ENCODE measurements at regions not wholly inside any gene's neighbourhood (a gene's known extent, or its start where the extent isn't known, plus 50 kb on each side); places are given as distances from the start of the nearest gene placed in this dataset.

DNA sequence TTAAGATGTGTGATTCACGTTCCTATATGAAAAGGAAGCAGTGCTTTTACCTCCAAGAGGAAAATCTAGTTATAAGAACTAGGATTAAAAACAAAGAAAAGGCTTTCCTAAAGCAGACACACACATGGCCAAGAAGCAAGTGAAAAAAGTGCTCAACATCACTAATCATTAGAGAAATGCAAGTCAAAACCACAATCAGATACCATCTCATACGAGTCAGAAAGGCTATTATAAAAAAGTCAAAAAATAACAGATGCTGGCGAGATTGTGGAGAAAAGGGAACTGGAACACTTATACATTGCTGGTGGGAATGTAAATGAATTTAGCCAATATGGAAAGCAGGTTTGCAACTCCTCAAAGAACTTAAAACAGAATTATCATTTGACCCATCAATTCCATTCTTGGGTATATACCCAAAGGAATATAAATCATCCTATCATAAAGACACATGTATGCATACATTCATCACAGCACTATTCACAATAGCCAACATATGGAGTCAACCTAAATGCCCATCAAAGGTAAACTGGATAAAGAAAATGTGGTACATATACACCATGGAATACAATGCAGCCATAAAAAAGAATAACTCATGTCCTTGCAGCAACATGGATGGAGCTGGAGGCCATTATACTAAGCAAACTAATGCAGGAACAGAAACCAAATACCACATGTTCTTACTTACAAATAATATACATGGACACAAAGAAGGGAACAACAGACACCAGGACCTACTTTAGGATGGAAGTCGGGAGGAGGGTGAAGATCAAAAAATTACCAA, 285.3 kb downstream of the RAD51AP2 start:
- Histone ChIP-seq H3K36me3 (ENCODE audit: control insufficient read depth, insufficient read depth, low read length) (no peaks in the 10 kb centered on the region), H3K27me3 (ENCODE audit: control insufficient read depth, insufficient read depth, low read length) (no peaks in the 10 kb centered on the region), H3K4me3 (ENCODE audit: low read depth, low read length) (no peak overlapping the region)
- CTCF ChIA-PET: no interaction called here
- no peak for DNase-seq (ENCODE audit: low read depth)
- POLR2A ChIA-PET: no interaction called here
- TF ChIP-seq, protein P1, sequence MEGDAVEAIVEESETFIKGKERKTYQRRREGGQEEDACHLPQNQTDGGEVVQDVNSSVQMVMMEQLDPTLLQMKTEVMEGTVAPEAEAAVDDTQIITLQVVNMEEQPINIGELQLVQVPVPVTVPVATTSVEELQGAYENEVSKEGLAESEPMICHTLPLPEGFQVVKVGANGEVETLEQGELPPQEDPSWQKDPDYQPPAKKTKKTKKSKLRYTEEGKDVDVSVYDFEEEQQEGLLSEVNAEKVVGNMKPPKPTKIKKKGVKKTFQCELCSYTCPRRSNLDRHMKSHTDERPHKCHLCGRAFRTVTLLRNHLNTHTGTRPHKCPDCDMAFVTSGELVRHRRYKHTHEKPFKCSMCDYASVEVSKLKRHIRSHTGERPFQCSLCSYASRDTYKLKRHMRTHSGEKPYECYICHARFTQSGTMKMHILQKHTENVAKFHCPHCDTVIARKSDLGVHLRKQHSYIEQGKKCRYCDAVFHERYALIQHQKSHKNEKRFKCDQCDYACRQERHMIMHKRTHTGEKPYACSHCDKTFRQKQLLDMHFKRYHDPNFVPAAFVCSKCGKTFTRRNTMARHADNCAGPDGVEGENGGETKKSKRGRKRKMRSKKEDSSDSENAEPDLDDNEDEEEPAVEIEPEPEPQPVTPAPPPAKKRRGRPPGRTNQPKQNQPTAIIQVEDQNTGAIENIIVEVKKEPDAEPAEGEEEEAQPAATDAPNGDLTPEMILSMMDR (IDR thresholded peaks at IDR 0.05; ENCODE audit: insufficient read depth, low read depth, low read length): no peak

DNA sequence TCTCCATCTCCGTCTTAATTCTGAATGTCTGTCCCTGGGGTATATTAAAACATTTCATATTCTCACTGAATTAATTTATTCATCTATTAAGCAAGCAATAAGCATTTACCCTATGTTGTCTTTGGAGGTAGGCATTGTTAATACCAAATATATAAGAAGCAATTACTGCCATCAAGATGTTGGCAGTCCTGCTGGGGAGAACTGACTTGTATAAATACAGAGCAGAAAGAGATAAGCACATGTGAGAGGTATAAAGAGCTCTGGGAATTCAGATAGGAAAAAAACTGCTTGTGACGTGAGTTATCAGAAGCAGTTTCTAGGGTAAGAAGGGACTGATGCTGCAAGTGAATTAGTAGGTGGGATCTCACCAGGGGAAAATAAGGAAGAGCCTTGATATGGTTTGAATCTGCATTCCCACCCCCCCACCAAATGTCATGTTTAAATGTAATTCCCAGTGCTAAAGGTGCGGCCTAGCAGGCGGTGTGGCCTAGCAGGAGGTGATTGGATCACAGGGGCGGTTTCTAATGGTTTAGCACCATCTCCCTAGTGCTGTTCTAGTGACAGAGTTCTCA, 286.8 kb downstream of the RAD51AP2 start:
- DNase-seq (ENCODE audit: low read depth): no peak
- TF ChIP-seq, protein P1 (IDR thresholded peaks at IDR 0.05; ENCODE audit: insufficient read depth, low read depth, low read length): no peak
- Histone ChIP-seq H3K36me3 (ENCODE audit: control insufficient read depth, insufficient read depth, low read length) (no peaks in the 10 kb centered on the region), H3K27me3 (ENCODE audit: control insufficient read depth, insufficient read depth, low read length) (no peaks in the 10 kb centered on the region), H3K4me3 (ENCODE audit: low read depth, low read length) (no peak overlapping the region)
- ChIA-PET CTCF (no interaction called here), POLR2A (no interaction called here)

DNA sequence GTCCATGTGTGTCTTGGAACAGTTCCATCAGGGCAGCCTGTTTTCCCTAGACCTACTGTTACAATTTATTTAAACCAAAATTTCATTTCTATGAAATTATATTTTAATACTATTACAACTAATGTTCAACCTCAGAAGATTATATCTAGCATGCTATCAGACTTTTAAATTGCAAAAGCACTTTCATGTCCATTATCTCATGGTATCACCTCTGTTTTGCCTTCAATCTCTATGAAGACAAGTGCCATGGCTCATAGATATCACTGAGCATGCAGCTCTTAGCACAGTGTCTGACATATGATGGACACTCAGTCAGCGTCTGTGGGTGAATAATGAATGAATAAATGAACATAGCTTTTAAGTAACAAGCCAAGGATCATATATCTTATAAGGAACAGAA, 288.8 kb downstream of the RAD51AP2 start:
- no peak overlapping the region for H3K4me3 ChIP-seq (ENCODE audit: low read depth, low read length)
- ChIA-PET CTCF (no interaction called here), POLR2A (no interaction called here)
- no peaks in the 10 kb centered on the region for H3K27me3 ChIP-seq (ENCODE audit: control insufficient read depth, insufficient read depth, low read length)
- DNase-seq (ENCODE audit: low read depth): no peak
- no peaks in the 10 kb centered on the region for H3K36me3 ChIP-seq (ENCODE audit: control insufficient read depth, insufficient read depth, low read length)
- TF ChIP-seq, protein P1 (IDR thresholded peaks at IDR 0.05; ENCODE audit: insufficient read depth, low read depth, low read length): no peak

DNA sequence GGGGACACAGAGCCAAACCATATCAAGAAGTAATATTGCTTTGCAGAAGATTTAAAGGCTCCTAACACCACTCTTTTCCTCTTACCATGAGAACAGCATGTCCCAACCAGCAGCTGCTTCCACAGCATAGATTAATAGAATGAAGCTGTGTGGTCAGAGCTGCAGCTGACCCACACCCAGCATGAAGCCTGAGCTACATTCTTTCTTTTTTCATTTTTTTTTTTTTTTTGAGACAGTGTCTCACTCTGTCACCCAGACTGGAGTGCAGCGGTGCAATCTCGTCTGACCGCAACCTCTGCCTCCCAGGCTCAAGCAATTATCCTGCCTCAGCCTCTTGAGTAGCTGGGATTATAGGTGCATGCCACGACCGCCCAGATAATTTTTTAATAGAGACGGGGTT, 289.8 kb downstream of the RAD51AP2 start:
- CTCF ChIA-PET: no interaction called here
- TF ChIP-seq, protein P1 (IDR thresholded peaks at IDR 0.05; ENCODE audit: insufficient read depth, low read depth, low read length): no peak
- no peak overlapping the region for H3K4me3 ChIP-seq (ENCODE audit: low read depth, low read length)
- no peaks in the 10 kb centered on the region for H3K36me3 ChIP-seq (ENCODE audit: control insufficient read depth, insufficient read depth, low read length)
- no peaks in the 10 kb centered on the region for H3K27me3 ChIP-seq (ENCODE audit: control insufficient read depth, insufficient read depth, low read length)
- POLR2A ChIA-PET: no interaction called here
- DNase-seq (ENCODE audit: low read depth): no peak

DNA sequence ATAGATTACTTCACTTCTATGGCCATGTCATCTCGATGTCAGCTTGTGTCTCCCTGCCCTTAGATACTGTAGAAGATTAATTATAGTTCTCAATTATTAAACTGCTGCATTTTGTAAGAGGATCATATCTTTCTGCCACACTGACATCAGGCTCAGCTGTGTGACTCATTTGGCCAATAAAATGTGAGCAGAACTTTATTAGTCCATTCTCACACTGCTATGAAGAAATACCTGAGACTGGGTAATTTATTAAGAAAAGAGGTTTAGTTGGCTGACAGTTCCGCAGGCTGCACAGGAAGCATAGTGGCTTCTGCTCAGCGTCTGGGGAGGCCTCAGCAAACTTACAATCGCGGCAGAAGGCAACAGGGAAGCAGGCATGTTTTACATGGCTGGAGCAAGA, 290.4 kb downstream of the RAD51AP2 start:
- Histone ChIP-seq H3K36me3 (ENCODE audit: control insufficient read depth, insufficient read depth, low read length) (no peaks in the 10 kb centered on the region), H3K27me3 (ENCODE audit: control insufficient read depth, insufficient read depth, low read length) (no peaks in the 10 kb centered on the region), H3K4me3 (ENCODE audit: low read depth, low read length) (no peak overlapping the region)
- POLR2A ChIA-PET: no interaction called here
- TF ChIP-seq, protein P1 (IDR thresholded peaks at IDR 0.05; ENCODE audit: insufficient read depth, low read depth, low read length): no peak
- CTCF ChIA-PET: no interaction called here
- DNase-seq (ENCODE audit: low read depth): no peak

Data from BJ (cell line).